Calu3 (cell line): ENCODE measurements at regions not wholly inside any gene's neighbourhood (a gene's known extent, or its start where the extent isn't known, plus 50 kb on each side); places are given as distances from the start of the nearest gene placed in this dataset.
"Not testable (repeated sequence)": the region's sequence is repeated elsewhere in the genome, so short reads cannot be mapped to it uniquely, and the experiment has no call there.

Experiments
- BruUV-seq: library from RNA; stranded (reverse); fragments of 400-500 nt; replicated peaks from 2 replicates; lab custom pipeline; 2021; lab: Mats Ljungman, UMichigan
- CTCF ChIA-PET: fragments of 300-600 bp; sonication (Branson Sonifier 250); formaldehyde crosslinking; loops from one replicate; lab custom pipeline; 2022; ENCODE audit warnings: antibody characterized with exemption; lab: Charles Lee
- DNase-seq: peaks from one replicate; pipeline ENCODE4 v3.0.0; 2022
- H3K27ac Mint-ChIP-seq: one replicate; pipeline ENCODE4 v1.8.0; 2022; ENCODE audit warnings: mixed read lengths; ENCODE audit not compliant: unreplicated experiment
- H3K27me3 Mint-ChIP-seq: one replicate; pipeline ENCODE4 v1.8.0; 2022; ENCODE audit warnings: mixed read lengths; ENCODE audit not compliant: unreplicated experiment
- H3K36me3 Mint-ChIP-seq: one replicate; pipeline ENCODE4 v1.8.0; 2022; ENCODE audit warnings: mild to moderate bottlenecking, moderate library complexity, mixed read lengths; ENCODE audit not compliant: insufficient read depth, unreplicated experiment
- H3K4me1 Mint-ChIP-seq: one replicate; pipeline ENCODE4 v1.8.0; 2022; ENCODE audit warnings: mild to moderate bottlenecking, low read depth, mixed read lengths; ENCODE audit not compliant: unreplicated experiment
- H3K4me3 Mint-ChIP-seq: one replicate; pipeline ENCODE4 v1.8.0; 2022; ENCODE audit warnings: mild to moderate bottlenecking, low read depth, moderate library complexity, mixed read lengths; ENCODE audit not compliant: unreplicated experiment
- H3K9me3 Mint-ChIP-seq: one replicate; pipeline ENCODE4 v1.8.0; 2022; ENCODE audit warnings: low read depth, mixed read lengths; ENCODE audit not compliant: unreplicated experiment
- CTCF ChIP-seq: fragments of 200-600 bp; IDR thresholded peaks from one replicate; pipeline ENCODE4 v1.8.0; 2022; ENCODE audit warnings: antibody characterized with exemption; ENCODE audit not compliant: unreplicated experiment
- intact Hi-C: fragments of 100-400 bp; cut with micrococcal nuclease; formaldehyde crosslinking; loops from one replicate; pipeline ENCODE4 v1.10.0; 2022; ENCODE audit not compliant: unreplicated experiment

- TF ChIP-seq CTCF: no peak
- H3K27me3 Mint-ChIP-seq: no peaks in the 10 kb centered on the region
- H3K27ac Mint-ChIP-seq: no peak overlapping the region
- intact Hi-C loops: no loop called here
- H3K9me3 Mint-ChIP-seq: no peaks in the 10 kb centered on the region
- H3K4me3 Mint-ChIP-seq: no peak overlapping the region
- no peak for DNase-seq
- CTCF ChIA-PET: no interaction called here
- H3K4me1 Mint-ChIP-seq: no peaks in the 10 kb centered on the region
- BruUV-seq: no TSS peak
- H3K36me3 Mint-ChIP-seq: no peaks in the 10 kb centered on the region
Measured at GRCh38 chr9:82132024-82132423, 143.5 kb downstream of the SPATA31D1 start.

- CTCF ChIA-PET: no interaction called here
- Mint-ChIP-seq H3K4me1 (no peaks in the 10 kb centered on the region), H3K9me3 (no peaks in the 10 kb centered on the region), H3K27ac (no peak overlapping the region), H3K4me3 (no peak overlapping the region), H3K36me3 (no peaks in the 10 kb centered on the region), H3K27me3 (no peaks in the 10 kb centered on the region)
- TF ChIP-seq CTCF: no peak
- intact Hi-C loops: no loop called here
- no peak for DNase-seq
- BruUV-seq: no TSS peak
Measured at GRCh38 chr9:82134010-82134409, 145.4 kb downstream of the SPATA31D1 start.

GRCh38 chr9:82135106-82135505, 146.5 kb downstream of the SPATA31D1 start:
- Mint-ChIP-seq H3K27me3 (no peaks in the 10 kb centered on the region), H3K4me3 (no peak overlapping the region), H3K9me3 (no peaks in the 10 kb centered on the region), H3K36me3 (no peaks in the 10 kb centered on the region), H3K4me1 (no peaks in the 10 kb centered on the region), H3K27ac (no peak overlapping the region)
- intact Hi-C loops: no loop called here
- TF ChIP-seq CTCF: no peak
- no peak for DNase-seq
- no TSS peak for BruUV-seq
- CTCF ChIA-PET: no interaction called here

GRCh38 chr9:82138081-82138480, 149.5 kb downstream of the SPATA31D1 start:
- H3K27ac Mint-ChIP-seq, H3K4me1 Mint-ChIP-seq, H3K4me3 Mint-ChIP-seq, CTCF ChIA-PET, H3K9me3 Mint-ChIP-seq, intact Hi-C loops, H3K27me3 Mint-ChIP-seq, DNase-seq, BruUV-seq, H3K36me3 Mint-ChIP-seq: not testable (repeated sequence)

- Mint-ChIP-seq H3K36me3 (no peaks in the 10 kb centered on the region), H3K27me3 (no peaks in the 10 kb centered on the region), H3K27ac (no peak overlapping the region), H3K4me3 (no peak overlapping the region), H3K4me1 (no peaks in the 10 kb centered on the region), H3K9me3 (no peaks in the 10 kb centered on the region)
- CTCF ChIA-PET: no interaction called here
- no peak for DNase-seq
- intact Hi-C loops: no loop called here
- BruUV-seq: no TSS peak
- no peak for TF ChIP-seq CTCF
Measured at GRCh38 chr9:82140471-82140870, 151.9 kb downstream of the SPATA31D1 start.
